ENCODE measurements at regions not wholly inside any gene's neighbourhood (a gene's known extent, or its start where the extent isn't known, plus 50 kb on each side); places are given as distances from the start of the nearest gene placed in this dataset.

DNA sequence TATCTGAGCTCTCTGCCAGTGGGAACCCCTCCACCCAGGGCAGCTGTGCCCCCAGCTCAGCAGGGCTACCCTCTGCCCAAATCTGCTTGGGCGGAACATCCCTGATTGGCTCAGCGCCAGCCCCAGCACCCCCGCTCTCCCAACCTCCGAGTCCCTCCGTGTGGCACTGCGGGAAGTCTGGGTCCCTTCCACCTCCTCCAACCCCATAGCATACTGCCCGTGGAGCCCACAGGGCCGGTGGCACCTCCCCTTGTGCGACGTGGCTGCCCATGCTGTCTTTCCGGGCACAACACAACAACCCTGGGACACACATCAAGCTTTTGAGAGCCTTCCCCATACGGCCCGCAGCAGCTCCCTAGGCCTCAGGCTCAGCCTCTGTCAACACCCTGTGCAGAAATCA, 55.8 kb upstream of the NCK2 start:
- Histone ChIP-seq H4K20me1 (ENCODE audit: low read length) (no peaks in the 10 kb centered on the region), H3K4me1 (ENCODE audit: insufficient read depth, low read length) (no peaks in the 10 kb centered on the region), H3K9me2 (replicated peaks; ENCODE audit: low read length) (no peaks in the 10 kb centered on the region), H3K36me3 (ENCODE audit: low read depth, low read length) (no peaks in the 10 kb centered on the region), H3K4me2 (ENCODE audit: low read length) (no peak overlapping the region), H3K79me2 (ENCODE audit: low read length) (no peaks in the 10 kb centered on the region), H3K9ac (ENCODE audit: low read length) (no peak overlapping the region), H3F3A (ENCODE audit: low read length, unreplicated experiment) (no peaks in the 10 kb centered on the region), H3K27ac (ENCODE audit: low read length) (no peak overlapping the region), H3K9me3 (ENCODE audit: low read length) (no peaks in the 10 kb centered on the region), H3K4me3 (ENCODE audit: low read length) (no peak overlapping the region), H2AFZ (ENCODE audit: low read length) (no peak overlapping the region), H3K27me3 (ENCODE audit: low read length) (no peaks in the 10 kb centered on the region)
- DNase-seq: no peak
- ChIA-PET CTCF (no interaction called here), POLR2A (ENCODE audit: unreplicated experiment) (no interaction called here)
- no TSS peak for BruUV-seq (replicated peaks)
- TF ChIP-seq EZH2phosphoT487 (IDR thresholded peaks at IDR 0.05; ENCODE audit: borderline replicate concordance, low read length) (no peak), EZH2 (IDR thresholded peaks at IDR 0.05; ENCODE audit: low read length, unreplicated experiment) (no peak)
- TF ChIP-seq, protein P1, sequence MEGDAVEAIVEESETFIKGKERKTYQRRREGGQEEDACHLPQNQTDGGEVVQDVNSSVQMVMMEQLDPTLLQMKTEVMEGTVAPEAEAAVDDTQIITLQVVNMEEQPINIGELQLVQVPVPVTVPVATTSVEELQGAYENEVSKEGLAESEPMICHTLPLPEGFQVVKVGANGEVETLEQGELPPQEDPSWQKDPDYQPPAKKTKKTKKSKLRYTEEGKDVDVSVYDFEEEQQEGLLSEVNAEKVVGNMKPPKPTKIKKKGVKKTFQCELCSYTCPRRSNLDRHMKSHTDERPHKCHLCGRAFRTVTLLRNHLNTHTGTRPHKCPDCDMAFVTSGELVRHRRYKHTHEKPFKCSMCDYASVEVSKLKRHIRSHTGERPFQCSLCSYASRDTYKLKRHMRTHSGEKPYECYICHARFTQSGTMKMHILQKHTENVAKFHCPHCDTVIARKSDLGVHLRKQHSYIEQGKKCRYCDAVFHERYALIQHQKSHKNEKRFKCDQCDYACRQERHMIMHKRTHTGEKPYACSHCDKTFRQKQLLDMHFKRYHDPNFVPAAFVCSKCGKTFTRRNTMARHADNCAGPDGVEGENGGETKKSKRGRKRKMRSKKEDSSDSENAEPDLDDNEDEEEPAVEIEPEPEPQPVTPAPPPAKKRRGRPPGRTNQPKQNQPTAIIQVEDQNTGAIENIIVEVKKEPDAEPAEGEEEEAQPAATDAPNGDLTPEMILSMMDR (conservative IDR thresholded peaks at IDR 0.05; ENCODE audit: low read depth, low read length): no peak
- no peak for ATAC-seq
- intact Hi-C loops (cut with micrococcal nuclease): no loop called here

DNA sequence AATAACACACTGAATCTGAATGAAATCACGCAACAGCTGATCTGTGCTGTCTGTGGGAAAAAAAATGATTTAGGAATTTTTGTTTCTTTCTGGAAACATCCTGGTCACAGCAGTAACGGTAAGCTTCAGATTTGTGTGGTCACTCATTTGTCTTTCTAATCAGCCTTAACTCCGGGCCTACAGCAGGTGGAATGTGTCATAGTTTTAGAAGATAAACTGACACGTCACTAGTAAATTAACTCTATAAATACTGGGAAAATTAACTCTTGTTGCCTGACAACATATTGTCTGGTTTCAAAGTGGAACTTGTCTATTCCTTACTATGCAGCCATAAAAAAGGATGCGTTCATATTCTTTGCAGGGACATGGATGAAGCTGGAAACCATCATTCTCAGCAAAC, 58.1 kb upstream of the NCK2 start:
- Histone ChIP-seq H3K36me3 (ENCODE audit: low read depth, low read length) (no peaks in the 10 kb centered on the region), H4K20me1 (ENCODE audit: low read length) (no peaks in the 10 kb centered on the region), H3K79me2 (ENCODE audit: low read length) (no peaks in the 10 kb centered on the region), H3K9ac (ENCODE audit: low read length) (no peak overlapping the region), H2AFZ (ENCODE audit: low read length) (no peak overlapping the region), H3K27ac (ENCODE audit: low read length) (no peak overlapping the region), H3K27me3 (ENCODE audit: low read length) (no peaks in the 10 kb centered on the region), H3K4me2 (ENCODE audit: low read length) (no peak overlapping the region), H3K4me1 (ENCODE audit: insufficient read depth, low read length) (no peaks in the 10 kb centered on the region), H3K4me3 (ENCODE audit: low read length) (no peak overlapping the region), H3K9me2 (replicated peaks; ENCODE audit: low read length) (no peaks in the 10 kb centered on the region), H3K9me3 (ENCODE audit: low read length) (no peaks in the 10 kb centered on the region), H3F3A (ENCODE audit: low read length, unreplicated experiment) (no peaks in the 10 kb centered on the region)
- DNase-seq (no peak), ATAC-seq (no peak)
- ChIA-PET POLR2A (ENCODE audit: unreplicated experiment) (no interaction called here), CTCF (no interaction called here)
- intact Hi-C loops (cut with micrococcal nuclease): no loop called here
- no TSS peak for BruUV-seq (replicated peaks)
- no peak for TF ChIP-seq EZH2 (IDR thresholded peaks at IDR 0.05; ENCODE audit: low read length, unreplicated experiment)
- TF ChIP-seq EZH2phosphoT487 (IDR thresholded peaks at IDR 0.05; ENCODE audit: borderline replicate concordance, low read length): no peak
- TF ChIP-seq, protein P1 (conservative IDR thresholded peaks at IDR 0.05; ENCODE audit: low read depth, low read length): no peak

DNA sequence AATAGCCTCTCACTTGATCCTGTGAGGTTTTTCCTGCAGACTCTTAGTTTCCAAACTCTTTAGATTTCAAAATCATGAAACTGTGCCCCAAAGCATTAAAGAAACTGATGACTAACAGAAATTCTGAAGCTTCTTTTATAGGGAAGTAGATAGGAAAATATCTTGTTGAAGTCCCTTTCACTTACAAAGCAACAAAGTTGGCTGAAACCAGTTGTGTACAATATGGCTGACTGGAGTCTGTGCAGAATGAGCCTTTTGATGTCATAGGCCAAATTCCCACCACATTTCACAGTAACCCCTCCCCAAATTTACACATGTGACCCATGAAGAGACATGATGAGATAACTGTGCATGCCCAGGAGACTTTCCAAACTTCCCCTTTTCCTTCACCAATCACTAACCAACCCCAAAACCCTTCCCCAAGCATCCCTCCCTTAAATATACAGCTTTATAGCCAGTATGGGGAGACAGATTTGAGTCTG, 61.7 kb upstream of the NCK2 start:
- H3K9ac ChIP-seq (ENCODE audit: low read length): no peak overlapping the region
- no peaks in the 10 kb centered on the region for H4K20me1 ChIP-seq (ENCODE audit: low read length)
- H3K36me3 ChIP-seq (ENCODE audit: low read depth, low read length): no peaks in the 10 kb centered on the region
- no peak overlapping the region for H3K4me2 ChIP-seq (ENCODE audit: low read length)
- POLR2A ChIA-PET (ENCODE audit: unreplicated experiment): interaction anchor here (0.6 kb wide), 1 partner anchor 67 kb away, joined by 3 read pairs; no protein-coding TSS in a partner anchor
- 0 out of 2 replicates have a peak, but pooled peaks cover 4% of the 10 kb centered on the region for H3K27me3 ChIP-seq (ENCODE audit: low read length)
- ATAC-seq (no peak), DNase-seq (no peak)
- no peaks in the 10 kb centered on the region for H3K4me1 ChIP-seq (ENCODE audit: insufficient read depth, low read length)
- intact Hi-C loops (cut with micrococcal nuclease): no loop called here
- no peaks in the 10 kb centered on the region for H3F3A ChIP-seq (ENCODE audit: low read length, unreplicated experiment)
- no peak overlapping the region for H2AFZ ChIP-seq (ENCODE audit: low read length)
- no peak overlapping the region for H3K27ac ChIP-seq (ENCODE audit: low read length)
- CTCF ChIA-PET: no interaction called here
- H3K9me2 ChIP-seq (replicated peaks; ENCODE audit: low read length): no peaks in the 10 kb centered on the region
- H3K4me3 ChIP-seq (ENCODE audit: low read length): no peak overlapping the region
- no peaks in the 10 kb centered on the region for H3K9me3 ChIP-seq (ENCODE audit: low read length)
- TF ChIP-seq EZH2phosphoT487 (IDR thresholded peaks at IDR 0.05; ENCODE audit: borderline replicate concordance, low read length) (no peak), EZH2 (IDR thresholded peaks at IDR 0.05; ENCODE audit: low read length, unreplicated experiment) (no peak)
- TF ChIP-seq, protein P1 (conservative IDR thresholded peaks at IDR 0.05; ENCODE audit: low read depth, low read length): no peak
- H3K79me2 ChIP-seq (ENCODE audit: low read length): no peaks in the 10 kb centered on the region
- no TSS peak for BruUV-seq (replicated peaks)

Data from PC-3 (cell line).